ENCODE measurements at regions not wholly inside any gene's neighbourhood (a gene's known extent, or its start where the extent isn't known, plus 50 kb on each side); places are given as distances from the start of the nearest gene placed in this dataset.

GRCh38 chr21:25329227-25329825, 278.0 kb downstream of the MRPL39 start:
- DNase-seq (ENCODE audit: low spot score): no peak

- DNase-seq (ENCODE audit: low spot score): no peak
Measured at GRCh38 chr21:25328736-25329135, 278.5 kb downstream of the MRPL39 start.

- no peak for DNase-seq (ENCODE audit: low spot score)
Measured at GRCh38 chr21:25326181-25326580, 281.1 kb downstream of the MRPL39 start.

- DNase-seq (ENCODE audit: low spot score): no peak
Measured at GRCh38 chr21:25324666-25325065, 282.6 kb downstream of the MRPL39 start.

GRCh38 chr21:25323356-25323949, 283.8 kb downstream of the MRPL39 start:
- DNase-seq (ENCODE audit: low spot score): no peak

- DNase-seq (ENCODE audit: low spot score): no peak
Measured at GRCh38 chr21:25314247-25314646, 293.0 kb downstream of the MRPL39 start.

GRCh38 chr21:25313829-25314228, 293.5 kb downstream of the MRPL39 start:
- DNase-seq (ENCODE audit: low spot score): no peak

GRCh38 chr21:25307489-25307888, 299.8 kb downstream of the MRPL39 start:
- DNase-seq (ENCODE audit: low spot score): no peak

GRCh38 chr21:25304611-25305010, 302.7 kb downstream of the MRPL39 start:
- DNase-seq (ENCODE audit: low spot score): no peak

GRCh38 chr21:25300632-25301031, 306.6 kb downstream of the MRPL39 start:
- DNase-seq (ENCODE audit: low spot score): no peak

GRCh38 chr21:25298512-25299491, 308.5 kb downstream of the MRPL39 start:
- peak; percentile 12 for DNase-seq (ENCODE audit: low spot score)

- DNase-seq (ENCODE audit: low spot score): no peak
Measured at GRCh38 chr21:25297117-25297516, 310.2 kb downstream of the MRPL39 start.

GRCh38 chr21:25296252-25296651, 311.0 kb downstream of the MRPL39 start:
- DNase-seq (ENCODE audit: low spot score): no peak

- DNase-seq (ENCODE audit: low spot score): no peak
Measured at GRCh38 chr21:25292396-25292795, 314.9 kb downstream of the MRPL39 start.

- peak; percentile 60 for DNase-seq (ENCODE audit: low spot score)
Measured at GRCh38 chr21:25283720-25284119, 323.6 kb downstream of the MRPL39 start.

GRCh38 chr21:25281134-25281533, 326.1 kb downstream of the MRPL39 start:
- no peak for DNase-seq (ENCODE audit: low spot score)

- DNase-seq (ENCODE audit: low spot score): no peak
Measured at GRCh38 chr21:25280061-25280460, 327.2 kb downstream of the MRPL39 start.

- DNase-seq (ENCODE audit: low spot score): no peak
Measured at GRCh38 chr21:25273959-25274358, 333.3 kb downstream of the MRPL39 start.

GRCh38 chr21:25254491-25255174, 352.6 kb downstream of the MRPL39 start:
- no peak for DNase-seq (ENCODE audit: low spot score)

- DNase-seq (ENCODE audit: low spot score): no peak
Measured at GRCh38 chr21:25246546-25246945, 360.7 kb downstream of the MRPL39 start.

- no peak for DNase-seq (ENCODE audit: low spot score)
Measured at GRCh38 chr21:25244735-25245134, 362.5 kb downstream of the MRPL39 start.

- no peak for DNase-seq (ENCODE audit: low spot score)
Measured at GRCh38 chr21:25243808-25244207, 363.5 kb downstream of the MRPL39 start.

All from NAMALWA (cell line).